Left lung (tissue), 4 donors: ENCODE measurements at regions not wholly inside any gene's neighbourhood (a gene's known extent, or its start where the extent isn't known, plus 50 kb on each side); places are given as distances from the start of the nearest gene placed in this dataset.

ENCODE experiments used
- ATAC-seq: fragments of 200-7000 bp; cut with Tn5 transposase; one replicate; pipeline ENCODE4 v1.9.1; 2020; ENCODE audit warnings: moderate library complexity
- DNase-seq, 4 donors: peaks; one replicate each; pipeline ENCODE4 v3.0.0-alpha.2; 2013 to 2020
- H3K27ac ChIP-seq, 2 donors: fragments of 200-600 bp; sonication (generic) in 1 of 2; one replicate each; pipeline versions ENCODE4 v1.5.0 to v1.8.0; 2020 to 2021
- H3K27me3 ChIP-seq, 2 donors: fragments of 200-600 bp; sonication (generic) in 1 of 2; one replicate each; pipeline versions ENCODE4 v1.5.0 to v1.8.0; 2020 to 2021
- H3K36me3 ChIP-seq, 2 donors: fragments of 200-600 bp; sonication (generic) in 1 of 2; one replicate each; pipeline versions ENCODE4 v1.5.0 to v1.8.0; 2020 to 2021
- H3K4me1 ChIP-seq, 2 donors: fragments of 200-600 bp; one replicate each; pipeline ENCODE4 v1.8.0; 2021
- H3K4me3 ChIP-seq, 2 donors: fragments of 200-600 bp; sonication (generic) in 1 of 2; one replicate each; pipeline versions ENCODE4 v1.5.0 to v1.8.0; 2020 to 2021; ENCODE audit warnings: mild to moderate bottlenecking in 1 of 2
- H3K9me3 ChIP-seq, 2 donors: fragments of 200-600 bp; sonication (generic) in 1 of 2; one replicate each; pipeline versions ENCODE4 v1.5.0 to v1.8.0; 2020 to 2021
- CTCF ChIP-seq, 2 donors: fragments of 200-600 bp; sonication (generic) in 1 of 2; IDR thresholded peaks; one replicate each; pipeline versions ENCODE4 v1.5.0 to v1.8.0; 2021; ENCODE audit warnings: antibody characterized with exemption in 2 of 2
- intact Hi-C, 2 donors: fragments of 100-400 bp; cut with DNase I; formaldehyde crosslinking; loops; one replicate each; pipeline versions ENCODE4 v1.11.2 to v1.14.2; 2022
- donor health status: DM: no; HTN: yes; CAD: no.
- donor health status: DM: no; HTN: no; CAD: no.

GRCh38 chr16:62135911-62136310 is 99.7 kb upstream of the CDH8 start:
- no peaks in the 10 kb centered on the region for H3K27me3 ChIP-seq
- no peak for TF ChIP-seq CTCF (IDR thresholded peaks at IDR 0.05)
- no peak overlapping the region for H3K27ac ChIP-seq
- no peaks in the 10 kb centered on the region for H3K36me3 ChIP-seq
- DNase-seq: no peak
- peaks cover 0 to 12% of the 10 kb centered on the region in 2 donors for H3K9me3 ChIP-seq
- H3K4me3 ChIP-seq: no peak overlapping the region
- ATAC-seq: no peak
- intact Hi-C loops: no loop called here
- no peaks in the 10 kb centered on the region for H3K4me1 ChIP-seq

DNA sequence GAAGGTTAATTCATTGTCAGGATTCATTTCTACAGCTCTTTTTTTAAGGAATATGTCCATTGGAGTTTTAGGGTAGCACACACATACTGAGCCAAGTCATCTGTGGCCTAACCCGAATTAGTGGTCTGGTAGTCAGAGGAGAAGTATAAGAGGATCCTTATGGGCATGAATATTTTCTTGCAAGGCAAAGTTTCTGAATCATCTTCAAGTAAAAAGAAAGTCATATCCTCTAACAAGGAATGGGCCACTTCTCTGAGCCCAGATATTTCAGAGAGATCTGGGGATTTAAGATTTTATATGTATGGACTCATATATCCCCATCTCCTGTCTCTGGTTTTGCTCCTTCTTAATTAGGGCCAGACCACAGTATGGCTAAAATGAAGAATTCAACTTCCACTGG is 99.2 kb upstream of the CDH8 start:
- no peaks in the 10 kb centered on the region for H3K36me3 ChIP-seq
- ATAC-seq (no peak), DNase-seq (no peak)
- intact Hi-C loops: no loop called here
- H3K27ac ChIP-seq: no peak overlapping the region
- no peaks in the 10 kb centered on the region for H3K27me3 ChIP-seq
- no peak for TF ChIP-seq CTCF (IDR thresholded peaks at IDR 0.05)
- H3K9me3 ChIP-seq: peaks cover 0 to 12% of the 10 kb centered on the region in 2 donors
- no peak overlapping the region for H3K4me3 ChIP-seq
- H3K4me1 ChIP-seq: no peaks in the 10 kb centered on the region

DNA sequence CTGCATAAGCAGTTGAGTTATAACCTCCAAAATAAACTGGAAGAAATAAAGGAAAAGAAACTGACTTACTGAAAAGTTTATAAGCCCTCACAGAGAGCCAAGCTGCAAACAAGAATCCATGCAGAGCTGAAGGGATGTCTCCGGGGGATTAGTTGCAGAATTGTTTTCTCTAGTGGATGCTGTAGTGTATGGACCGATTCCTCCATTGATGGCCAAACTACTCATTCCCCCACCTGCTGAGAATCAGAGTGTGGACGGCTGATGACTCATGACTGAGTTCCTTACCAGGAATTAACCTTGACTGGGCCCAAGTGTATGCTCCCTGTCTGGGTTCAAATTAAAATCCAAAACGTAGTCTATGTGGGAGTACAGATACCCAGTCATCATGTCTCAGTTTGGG is 93.9 kb upstream of the CDH8 start:
- no peak overlapping the region for H3K4me3 ChIP-seq
- H3K27me3 ChIP-seq: no peaks in the 10 kb centered on the region
- ATAC-seq: no peak
- no peak for DNase-seq
- intact Hi-C loops: no loop called here
- H3K36me3 ChIP-seq: no peaks in the 10 kb centered on the region
- no peak for TF ChIP-seq CTCF (IDR thresholded peaks at IDR 0.05)
- H3K9me3 ChIP-seq: peaks cover 0 to 12% of the 10 kb centered on the region in 2 donors
- no peaks in the 10 kb centered on the region for H3K4me1 ChIP-seq
- H3K27ac ChIP-seq: no peak overlapping the region

- intact Hi-C loops: no loop called here
- DNase-seq (no peak), ATAC-seq (peak; percentile 29)
These were observed 69.0 kb upstream of the CDH8 start for GRCh38 chr16:62105244-62105643.

DNA sequence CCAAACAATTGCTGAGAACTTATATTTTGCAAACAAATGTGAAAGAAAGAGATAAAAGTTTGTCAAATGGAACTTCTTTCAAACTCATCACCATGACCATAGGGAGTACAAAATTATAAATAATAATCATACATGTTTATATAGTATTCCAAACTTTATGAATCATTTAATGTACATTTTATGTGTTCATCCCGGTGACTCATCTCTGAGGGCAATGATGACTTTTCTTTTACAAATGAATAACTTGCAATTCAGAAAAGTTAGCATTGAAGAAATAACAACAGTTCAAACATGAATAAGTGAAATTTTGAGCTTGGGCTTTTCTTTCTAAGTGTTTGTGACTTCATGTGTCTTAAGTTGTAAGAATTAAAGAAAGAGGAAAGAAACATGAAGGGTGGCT is 66.3 kb upstream of the CDH8 start:
- TF ChIP-seq CTCF (IDR thresholded peaks at IDR 0.05): no peak
- DNase-seq (no peak), ATAC-seq (no peak)

More at GRCh38 chr16:62105244-62105643, 69.0 kb upstream of the CDH8 start:
- H3K4me3 ChIP-seq: no peak overlapping the region
- no peaks in the 10 kb centered on the region for H3K4me1 ChIP-seq
- H3K9me3 ChIP-seq: no peaks in the 10 kb centered on the region
- no peak overlapping the region for H3K27ac ChIP-seq
- H3K36me3 ChIP-seq: no peaks in the 10 kb centered on the region
- no peak for TF ChIP-seq CTCF (IDR thresholded peaks at IDR 0.05)
- no peaks in the 10 kb centered on the region for H3K27me3 ChIP-seq

More for the DNA sequence above, 66.3 kb upstream of the CDH8 start:
- no peaks in the 10 kb centered on the region for H3K36me3 ChIP-seq
- intact Hi-C loops: no loop called here
- no peaks in the 10 kb centered on the region for H3K27me3 ChIP-seq
- no peaks in the 10 kb centered on the region for H3K9me3 ChIP-seq
- H3K4me3 ChIP-seq: no peak overlapping the region
- H3K27ac ChIP-seq: no peak overlapping the region
- no peaks in the 10 kb centered on the region for H3K4me1 ChIP-seq
